ENCODE measurements at regions not wholly inside any gene's neighbourhood (a gene's known extent, or its start where the extent isn't known, plus 50 kb on each side); places are given as distances from the start of the nearest gene placed in this dataset.

DNA sequence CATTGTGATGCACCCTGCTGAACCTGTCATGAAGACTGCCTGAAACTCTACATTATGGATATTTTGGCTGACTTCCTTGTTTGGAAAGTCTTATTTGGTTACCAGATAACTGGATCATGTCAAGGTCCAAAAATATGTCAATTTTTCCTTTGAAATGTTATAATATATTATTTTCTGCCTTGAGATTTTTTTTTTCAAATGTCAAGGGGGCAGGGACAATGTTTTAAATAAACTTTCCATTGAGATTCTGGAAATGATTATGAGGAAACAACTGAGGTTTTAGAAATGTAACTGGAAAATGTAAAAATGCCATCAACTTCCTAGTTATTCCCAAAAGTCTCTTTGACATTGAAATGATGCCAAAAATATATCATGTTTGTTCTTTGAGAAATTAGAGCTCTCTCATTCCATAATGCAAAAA is 117.0 kb downstream of the RFC3 start:
- Histone ChIP-seq H3K4me3 (no peak overlapping the region), H3K27ac (no peak overlapping the region), H3K36me3 (no peaks in the 10 kb centered on the region), H3K27me3 (no peaks in the 10 kb centered on the region), H3K9me3 (no peaks in the 10 kb centered on the region), H3K4me1 (no peaks in the 10 kb centered on the region)
- TF ChIP-seq CTCF (IDR thresholded peaks at IDR 0.05), result no peak
- DNase-seq, result no peak

GRCh38 chr13:33935969-33936368 is 118.0 kb downstream of the RFC3 start:
- H3K4me1 ChIP-seq, result no peaks in the 10 kb centered on the region
- no peaks in the 10 kb centered on the region for H3K9me3 ChIP-seq
- DNase-seq, result no peak
- H3K27me3 ChIP-seq, result no peaks in the 10 kb centered on the region
- no peak overlapping the region for H3K4me3 ChIP-seq
- TF ChIP-seq CTCF (IDR thresholded peaks at IDR 0.05) (no peak), POLR2A (IDR thresholded peaks at IDR 0.05) (no peak)
- no peak overlapping the region for H3K27ac ChIP-seq
- no peaks in the 10 kb centered on the region for H3K36me3 ChIP-seq

GRCh38 chr13:33937373-33938098 is 119.6 kb downstream of the RFC3 start:
- no peak for TF ChIP-seq CTCF (IDR thresholded peaks at IDR 0.05)
- no peak for TF ChIP-seq POLR2A (IDR thresholded peaks at IDR 0.05)
- Histone ChIP-seq H3K4me3 (no peak overlapping the region), H3K4me1 (no peaks in the 10 kb centered on the region), H3K27me3 (no peaks in the 10 kb centered on the region), H3K9me3 (no peaks in the 10 kb centered on the region), H3K27ac (no peak overlapping the region), H3K36me3 (no peaks in the 10 kb centered on the region)
- DNase-seq, result no peak

DNA sequence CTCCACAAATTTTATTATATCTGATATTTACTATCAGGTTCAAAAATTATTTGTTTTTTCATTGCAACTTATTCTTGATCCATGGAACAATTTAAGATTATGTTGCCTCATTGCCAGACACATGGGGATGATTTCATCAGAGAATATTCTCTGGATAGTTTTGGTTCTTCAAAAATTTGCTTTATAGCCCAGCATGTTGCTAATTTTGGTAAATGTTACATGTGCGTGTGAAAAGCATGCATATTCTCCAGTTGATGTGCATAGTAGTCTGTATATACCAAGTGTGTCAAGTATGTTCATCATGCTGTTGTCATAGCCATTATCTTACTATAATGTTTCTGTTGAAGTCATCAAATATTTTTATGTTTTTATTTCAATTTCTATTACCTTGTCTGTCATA is 122.3 kb downstream of the RFC3 start:
- H3K4me3 ChIP-seq, result no peak overlapping the region
- no peaks in the 10 kb centered on the region for H3K4me1 ChIP-seq
- H3K27ac ChIP-seq, result no peak overlapping the region
- no peaks in the 10 kb centered on the region for H3K36me3 ChIP-seq
- no peak for DNase-seq
- H3K27me3 ChIP-seq, result no peaks in the 10 kb centered on the region
- H3K9me3 ChIP-seq, result no peaks in the 10 kb centered on the region
- no peak for TF ChIP-seq CTCF (IDR thresholded peaks at IDR 0.05)
- no peak for TF ChIP-seq POLR2A (IDR thresholded peaks at IDR 0.05)

DNA sequence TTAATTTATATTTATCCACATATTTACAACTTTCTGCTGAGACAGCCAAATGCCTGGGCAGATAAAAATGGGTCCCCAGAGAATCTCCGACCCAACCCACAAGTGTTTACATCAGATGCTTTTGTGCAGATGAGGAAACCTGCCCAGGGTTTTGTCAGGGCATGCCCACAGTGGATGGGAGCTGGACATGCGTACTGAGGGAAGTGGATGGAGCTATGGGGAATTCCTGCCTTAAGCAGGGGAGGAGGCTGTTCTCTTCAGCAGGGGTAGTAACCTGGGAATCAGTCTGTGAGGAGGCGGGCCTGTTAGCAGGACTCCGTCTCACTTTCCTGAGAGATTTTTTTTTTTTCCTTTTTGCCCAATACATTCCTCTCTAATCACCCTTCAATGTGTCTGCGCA is 122.9 kb downstream of the RFC3 start:
- Histone ChIP-seq H3K4me3 (no peak overlapping the region), H3K9me3 (no peaks in the 10 kb centered on the region), H3K27ac (no peak overlapping the region), H3K4me1 (no peaks in the 10 kb centered on the region), H3K36me3 (no peaks in the 10 kb centered on the region), H3K27me3 (no peaks in the 10 kb centered on the region)
- TF ChIP-seq CTCF (IDR thresholded peaks at IDR 0.05), result no peak
- no peak for TF ChIP-seq POLR2A (IDR thresholded peaks at IDR 0.05)
- DNase-seq, result no peak

- no peak for TF ChIP-seq CTCF (IDR thresholded peaks at IDR 0.05)
- TF ChIP-seq POLR2A (IDR thresholded peaks at IDR 0.05), result no peak
- no peaks in the 10 kb centered on the region for H3K9me3 ChIP-seq
Measured at GRCh38 chr13:33945477-33945876, 127.5 kb downstream of the RFC3 start.

More at GRCh38 chr13:33945477-33945876, 127.5 kb downstream of the RFC3 start:
- no peak overlapping the region for H3K27ac ChIP-seq
- H3K4me3 ChIP-seq, result no peak overlapping the region
- no peaks in the 10 kb centered on the region for H3K36me3 ChIP-seq
- no peak for DNase-seq
- no peaks in the 10 kb centered on the region for H3K4me1 ChIP-seq
- no peaks in the 10 kb centered on the region for H3K27me3 ChIP-seq

Measured in Peyer's patch (tissue), 4 donors.